ENCODE measurements at regions not wholly inside any gene's neighbourhood (a gene's known extent, or its start where the extent isn't known, plus 50 kb on each side); places are given as distances from the start of the nearest gene placed in this dataset.
"Not testable (repeated sequence)": the region's sequence is repeated elsewhere in the genome, so short reads cannot be mapped to it uniquely, and the experiment has no call there.

GRCh38 chr1:610538-610937, 75.9 kb downstream of the OR4F16 start:
- not testable (repeated sequence) for DNase-seq (ENCODE audit: low read depth); H3K4me3 ChIP-seq (ENCODE audit: low read depth, low read length)

DNA sequence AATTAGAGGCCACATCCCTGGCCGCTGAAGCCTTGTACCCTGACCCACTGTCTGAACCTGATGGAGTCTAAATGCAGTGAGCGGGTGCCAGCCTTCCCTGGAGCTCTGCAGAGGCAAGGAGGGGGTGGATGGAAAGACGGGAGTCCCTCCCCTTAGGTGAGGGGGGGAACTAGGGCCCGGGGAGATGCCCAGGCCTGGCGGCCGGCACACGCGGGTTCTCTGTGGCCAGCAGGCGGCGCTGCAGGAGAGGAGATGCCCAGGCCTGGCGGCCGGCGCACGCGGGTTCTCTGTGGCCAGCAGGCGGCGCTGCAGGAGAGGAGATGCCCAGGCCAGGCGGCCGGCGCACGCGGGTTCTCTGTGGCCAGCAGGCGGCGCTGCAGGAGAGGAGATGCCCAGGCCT, 77.3 kb downstream of the OR4F16 start:
- H3K4me3 ChIP-seq (ENCODE audit: low read depth, low read length); DNase-seq (ENCODE audit: low read depth): not testable (repeated sequence)

- not testable (repeated sequence) for DNase-seq (ENCODE audit: low read depth); H3K4me3 ChIP-seq (ENCODE audit: low read depth, low read length)
Observed at GRCh38 chr1:605279-605678, 81.2 kb downstream of the OR4F16 start.

- not testable (repeated sequence) for H3K4me3 ChIP-seq (ENCODE audit: low read depth, low read length); DNase-seq (ENCODE audit: low read depth)
Observed at GRCh38 chr1:588211-588610, 98.2 kb downstream of the OR4F16 start.

- not testable (repeated sequence) for H3K4me3 ChIP-seq (ENCODE audit: low read depth, low read length); DNase-seq (ENCODE audit: low read depth)
- TF ChIP-seq, protein P1, sequence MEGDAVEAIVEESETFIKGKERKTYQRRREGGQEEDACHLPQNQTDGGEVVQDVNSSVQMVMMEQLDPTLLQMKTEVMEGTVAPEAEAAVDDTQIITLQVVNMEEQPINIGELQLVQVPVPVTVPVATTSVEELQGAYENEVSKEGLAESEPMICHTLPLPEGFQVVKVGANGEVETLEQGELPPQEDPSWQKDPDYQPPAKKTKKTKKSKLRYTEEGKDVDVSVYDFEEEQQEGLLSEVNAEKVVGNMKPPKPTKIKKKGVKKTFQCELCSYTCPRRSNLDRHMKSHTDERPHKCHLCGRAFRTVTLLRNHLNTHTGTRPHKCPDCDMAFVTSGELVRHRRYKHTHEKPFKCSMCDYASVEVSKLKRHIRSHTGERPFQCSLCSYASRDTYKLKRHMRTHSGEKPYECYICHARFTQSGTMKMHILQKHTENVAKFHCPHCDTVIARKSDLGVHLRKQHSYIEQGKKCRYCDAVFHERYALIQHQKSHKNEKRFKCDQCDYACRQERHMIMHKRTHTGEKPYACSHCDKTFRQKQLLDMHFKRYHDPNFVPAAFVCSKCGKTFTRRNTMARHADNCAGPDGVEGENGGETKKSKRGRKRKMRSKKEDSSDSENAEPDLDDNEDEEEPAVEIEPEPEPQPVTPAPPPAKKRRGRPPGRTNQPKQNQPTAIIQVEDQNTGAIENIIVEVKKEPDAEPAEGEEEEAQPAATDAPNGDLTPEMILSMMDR (IDR thresholded peaks at IDR 0.05; ENCODE audit: low read depth, low read length, missing control alignments) = peak; percentile 33
Observed at GRCh38 chr1:585992-586391, 100.5 kb downstream of the OR4F16 start.
